Gastroesophageal sphincter (tissue), 3 donors: ENCODE measurements at regions not wholly inside any gene's neighbourhood (a gene's known extent, or its start where the extent isn't known, plus 50 kb on each side); places are given as distances from the start of the nearest gene placed in this dataset.

ENCODE experiments used
- EP300 ChIP-seq: sonication (generic); formaldehyde crosslinking; IDR thresholded peaks from one replicate; pipeline ENCODE4 v1.6.1; 2017; ENCODE audit warnings: antibody characterized with exemption, mild to moderate bottlenecking
- POLR2A ChIP-seq, 2 donors: fragments of 450-650 bp; IDR thresholded peaks; one replicate each; pipeline ENCODE4 v1.6.1; 2017; ENCODE audit warnings: antibody characterized with exemption in 2 of 2, mild to moderate bottlenecking in 2 of 2, moderate library complexity in 1 of 2
- POLR2AphosphoS5 ChIP-seq: sonication (generic); formaldehyde crosslinking; IDR thresholded peaks from one replicate; pipeline ENCODE4 v1.6.1; 2017; ENCODE audit warnings: antibody characterized with exemption
- TF ChIP-seq, protein P1 (sequence below), 4 experiments: fragments of 200-600 bp in 2 of 4; fragments of 450-650 bp in 2 of 4; sonication (generic) in 1 of 4; IDR thresholded peaks; one replicate each; pipeline ENCODE4 v1.5.1; 2017 to 2019; ENCODE audit warnings: antibody characterized with exemption in 4 of 4, mild to moderate bottlenecking in 2 of 4, moderate library complexity in 2 of 4

- TF ChIP-seq, protein P1, sequence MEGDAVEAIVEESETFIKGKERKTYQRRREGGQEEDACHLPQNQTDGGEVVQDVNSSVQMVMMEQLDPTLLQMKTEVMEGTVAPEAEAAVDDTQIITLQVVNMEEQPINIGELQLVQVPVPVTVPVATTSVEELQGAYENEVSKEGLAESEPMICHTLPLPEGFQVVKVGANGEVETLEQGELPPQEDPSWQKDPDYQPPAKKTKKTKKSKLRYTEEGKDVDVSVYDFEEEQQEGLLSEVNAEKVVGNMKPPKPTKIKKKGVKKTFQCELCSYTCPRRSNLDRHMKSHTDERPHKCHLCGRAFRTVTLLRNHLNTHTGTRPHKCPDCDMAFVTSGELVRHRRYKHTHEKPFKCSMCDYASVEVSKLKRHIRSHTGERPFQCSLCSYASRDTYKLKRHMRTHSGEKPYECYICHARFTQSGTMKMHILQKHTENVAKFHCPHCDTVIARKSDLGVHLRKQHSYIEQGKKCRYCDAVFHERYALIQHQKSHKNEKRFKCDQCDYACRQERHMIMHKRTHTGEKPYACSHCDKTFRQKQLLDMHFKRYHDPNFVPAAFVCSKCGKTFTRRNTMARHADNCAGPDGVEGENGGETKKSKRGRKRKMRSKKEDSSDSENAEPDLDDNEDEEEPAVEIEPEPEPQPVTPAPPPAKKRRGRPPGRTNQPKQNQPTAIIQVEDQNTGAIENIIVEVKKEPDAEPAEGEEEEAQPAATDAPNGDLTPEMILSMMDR (IDR thresholded peaks at IDR 0.05): no peak
- TF ChIP-seq POLR2AphosphoS5 (no peak), POLR2A (IDR thresholded peaks at IDR 0.05) (no peak), EP300 (no peak)
Measured at GRCh38 chr14:35222872-35223466, 69.2 kb upstream of the PSMA6 start.
